Occipital lobe (tissue), 1 donor: ENCODE measurements at regions not wholly inside any gene's neighbourhood (a gene's known extent, or its start where the extent isn't known, plus 50 kb on each side); places are given as distances from the start of the nearest gene placed in this dataset.
"Not testable (repeated sequence)": the region's sequence is repeated elsewhere in the genome, so short reads cannot be mapped to it uniquely, and the experiment has no call there.

Experiments
- DNase-seq: peaks from one replicate; lab custom pipeline; 2025; lab: John Stamatoyannopoulos, UW

- no peak for DNase-seq
Measured at GRCh38 chr1:199834711-199835110, 192.8 kb upstream of the NR5A2 start.

GRCh38 chr1:199836430-199836829 lies 191.1 kb upstream of the NR5A2 start:
- DNase-seq = no peak

GRCh38 chr1:199837321-199837720 lies 190.2 kb upstream of the NR5A2 start:
- DNase-seq = no peak

DNA sequence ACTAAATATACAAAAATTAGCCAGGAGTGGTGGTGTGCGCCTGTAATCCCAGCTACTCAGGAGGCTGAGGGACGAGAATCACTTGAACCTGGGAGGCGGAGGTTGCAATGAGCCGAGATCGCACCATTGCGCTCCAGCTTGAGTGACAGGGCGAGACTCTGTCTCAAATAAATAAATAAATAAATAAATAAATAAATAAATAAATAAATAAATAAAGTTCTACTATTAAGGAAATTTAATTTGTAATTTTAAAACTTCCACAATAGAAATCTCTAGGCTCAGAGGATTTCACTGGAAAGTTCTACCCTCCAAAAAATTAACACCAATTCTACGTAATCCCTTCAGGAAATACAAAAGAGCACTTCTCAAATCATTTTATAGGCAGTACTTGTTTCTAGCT lies 187.9 kb upstream of the NR5A2 start:
- not testable (repeated sequence) for DNase-seq

- not testable (repeated sequence) for DNase-seq
Measured at GRCh38 chr1:199843096-199843495, 184.4 kb upstream of the NR5A2 start.

- no peak for DNase-seq
Measured at GRCh38 chr1:199843861-199844260, 183.6 kb upstream of the NR5A2 start.

DNA sequence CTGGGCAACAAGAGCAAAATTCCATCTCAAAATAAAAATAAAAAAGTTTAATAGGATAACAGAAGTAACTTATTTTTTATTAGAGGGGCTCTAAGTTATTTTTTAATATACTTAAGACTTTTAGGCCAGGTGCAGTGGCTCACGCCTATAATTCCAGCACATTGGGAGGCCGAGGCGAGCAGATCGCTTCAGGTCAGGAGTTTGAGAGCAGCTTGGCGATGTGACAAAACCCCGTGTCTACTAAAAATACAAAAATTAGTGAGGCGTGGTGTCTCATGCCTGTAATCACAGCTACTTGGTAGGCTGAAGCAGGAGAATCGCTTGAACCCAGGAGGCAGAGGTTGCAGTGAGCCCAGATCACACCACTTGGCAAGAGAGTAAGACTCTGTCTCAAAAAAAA lies 180.5 kb upstream of the NR5A2 start:
- DNase-seq = no peak

DNA sequence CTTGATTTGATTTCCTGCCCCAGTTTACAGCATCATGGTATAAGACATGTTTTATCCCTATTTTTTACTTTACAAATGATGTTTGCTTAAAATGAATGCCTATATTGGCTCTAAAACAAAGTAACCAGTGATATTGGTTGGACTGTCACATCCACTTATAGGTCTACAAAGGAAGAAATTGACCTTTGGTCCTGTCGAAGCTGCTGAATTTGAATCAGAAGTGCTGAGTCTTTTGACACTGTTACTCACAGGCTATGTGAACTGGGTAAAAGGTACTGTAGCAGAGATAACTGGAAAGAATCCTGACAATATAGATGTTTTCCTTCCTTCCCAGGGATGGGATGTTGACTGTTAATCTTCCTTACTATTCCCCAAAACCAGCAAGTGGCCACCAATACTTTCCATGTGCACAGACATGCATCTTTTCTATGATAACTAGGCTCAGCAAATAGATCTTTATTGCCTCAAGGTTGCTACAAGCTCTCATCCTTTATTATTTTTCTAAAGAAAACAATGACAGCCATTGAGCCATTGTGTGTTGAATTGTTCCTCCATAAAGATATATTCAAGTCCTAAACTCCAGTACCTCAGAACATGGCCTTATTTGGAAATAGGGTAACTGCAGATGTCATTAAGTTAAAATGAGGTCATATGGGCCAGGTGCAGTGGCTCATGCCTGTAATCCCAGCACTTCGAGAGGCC lies 175.9 kb upstream of the NR5A2 start:
- no peak for DNase-seq

GRCh38 chr1:199854686-199855321 lies 172.7 kb upstream of the NR5A2 start:
- no peak for DNase-seq

- DNase-seq = no peak
Measured at GRCh38 chr1:199855580-199855979, 171.9 kb upstream of the NR5A2 start.

- no peak for DNase-seq
Measured at GRCh38 chr1:199856216-199856780, 171.2 kb upstream of the NR5A2 start.

DNA sequence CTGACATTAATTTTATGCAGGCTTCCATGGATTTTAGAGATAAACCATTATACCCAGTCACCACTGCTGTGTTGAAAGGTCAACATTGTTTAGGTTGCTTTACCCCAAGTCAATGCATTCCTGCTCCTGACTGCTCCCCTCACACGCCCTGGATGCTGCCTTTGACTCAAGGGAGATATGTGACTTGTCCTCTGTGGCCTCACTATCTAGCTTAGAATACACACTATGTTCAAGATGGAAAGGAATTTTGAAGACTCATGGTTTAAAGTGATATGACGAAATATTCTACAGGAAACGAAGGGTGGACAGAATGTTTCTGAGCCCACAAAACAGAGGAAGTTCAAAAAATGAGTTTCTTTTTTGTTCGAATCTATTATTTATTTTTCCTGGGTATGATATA lies 170.4 kb upstream of the NR5A2 start:
- DNase-seq = no peak

GRCh38 chr1:199857516-199857915 lies 170.0 kb upstream of the NR5A2 start:
- DNase-seq = no peak

- no peak for DNase-seq
Measured at GRCh38 chr1:199858171-199858570, 169.3 kb upstream of the NR5A2 start.

- no peak for DNase-seq
Measured at GRCh38 chr1:199858856-199859255, 168.7 kb upstream of the NR5A2 start.

DNA sequence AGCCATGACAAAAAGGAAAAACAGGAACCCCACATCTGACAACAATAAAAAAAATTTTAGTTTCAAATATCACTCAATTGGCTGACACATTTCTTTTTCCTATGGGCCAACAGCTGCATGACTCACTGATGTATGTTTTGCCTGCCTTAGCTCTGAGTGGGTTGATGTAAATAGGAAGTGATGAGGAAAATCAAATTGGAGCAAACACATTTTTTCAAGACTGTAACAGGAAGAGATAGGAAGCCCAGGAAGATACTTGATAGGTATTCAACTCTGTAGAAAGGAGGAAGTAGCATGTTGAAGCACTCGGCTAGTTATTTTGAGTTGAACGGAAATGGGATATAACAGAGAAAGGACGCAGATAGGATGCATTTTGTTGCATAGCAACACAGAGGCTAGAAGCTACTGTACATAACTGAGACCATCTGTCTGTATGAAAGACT lies 168.0 kb upstream of the NR5A2 start:
- no peak for DNase-seq

GRCh38 chr1:199861020-199861795 lies 166.3 kb upstream of the NR5A2 start:
- no peak for DNase-seq

DNA sequence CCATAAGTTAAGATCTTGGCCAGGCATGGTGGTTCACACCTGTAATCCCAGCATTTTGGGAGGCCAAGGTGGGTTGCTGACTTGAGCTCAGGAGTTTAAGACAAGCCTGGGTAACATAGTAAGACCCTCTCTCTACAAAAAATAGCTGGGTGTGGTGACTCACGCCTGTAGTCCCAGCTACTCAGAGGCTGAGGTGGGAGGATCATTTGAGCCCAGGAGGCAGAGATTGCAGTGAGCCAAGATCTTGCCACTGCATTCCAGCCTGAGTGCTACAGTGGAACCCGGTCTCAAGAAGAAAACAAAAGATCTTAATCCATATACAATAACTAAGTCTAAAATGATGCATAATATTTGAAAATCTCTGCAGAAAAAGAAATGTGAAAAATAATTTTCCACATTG lies 165.5 kb upstream of the NR5A2 start:
- no peak for DNase-seq

- no peak for DNase-seq
Measured at GRCh38 chr1:199866210-199866617, 161.3 kb upstream of the NR5A2 start.

DNA sequence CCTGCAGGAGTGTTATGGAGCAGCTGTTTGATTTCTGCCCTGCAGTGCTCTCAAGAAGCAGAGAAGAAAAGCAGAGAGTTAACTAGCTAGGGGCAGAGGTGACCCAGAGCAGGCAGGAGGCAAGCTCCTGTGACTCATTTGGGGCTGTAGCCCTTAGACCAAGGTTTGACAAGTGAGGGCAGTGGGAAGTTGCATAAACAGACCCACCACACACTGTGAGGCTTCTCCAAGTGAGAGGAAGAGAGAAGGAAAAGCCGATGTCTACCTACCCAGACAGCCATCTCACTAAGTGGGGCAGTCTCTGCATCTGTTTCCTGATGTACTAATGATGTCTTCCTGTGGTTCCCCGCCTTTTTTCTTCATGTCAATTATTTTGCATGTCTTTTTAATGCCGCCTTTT lies 159.9 kb upstream of the NR5A2 start:
- DNase-seq = no peak

- DNase-seq = no peak
Measured at GRCh38 chr1:199868777-199869176, 158.7 kb upstream of the NR5A2 start.

- DNase-seq = no peak
Measured at GRCh38 chr1:199875337-199875736, 152.2 kb upstream of the NR5A2 start.
